Type B pancreatic cell (in vitro differentiated cells): ENCODE measurements at regions not wholly inside any gene's neighbourhood (a gene's known extent, or its start where the extent isn't known, plus 50 kb on each side); places are given as distances from the start of the nearest gene placed in this dataset.

Source experiments
- DNase-seq: peaks from one replicate; pipeline ENCODE4 v3.0.0; 2021; ENCODE audit warnings: mixed read lengths; ENCODE audit not compliant: unreplicated experiment; ENCODE audit errors: extremely low spot score
- H3K27ac Mint-ChIP-seq: 2 replicates; pipeline ENCODE4 v1.8.0; 2021; ENCODE audit warnings: mild to moderate bottlenecking, mixed read lengths
- H3K27me3 Mint-ChIP-seq: 2 replicates; pipeline ENCODE4 v1.8.0; 2021; ENCODE audit warnings: mixed read lengths
- H3K36me3 Mint-ChIP-seq: 2 replicates; pipeline ENCODE4 v1.8.0; 2021; ENCODE audit warnings: mixed read lengths
- H3K4me1 Mint-ChIP-seq: one replicate; pipeline ENCODE4 v1.8.0; 2021; ENCODE audit warnings: mixed read lengths; ENCODE audit not compliant: unreplicated experiment
- H3K4me3 Mint-ChIP-seq: 2 replicates; pipeline ENCODE4 v1.8.0; 2021; ENCODE audit warnings: mild to moderate bottlenecking, mixed read lengths
- H3K9me3 Mint-ChIP-seq: 2 replicates; pipeline ENCODE4 v1.8.0; 2021; ENCODE audit warnings: mixed read lengths
- TF ChIP-seq, protein P1 (sequence below): fragments of 200-600 bp; sonication (generic); conservative IDR thresholded peaks from 2 replicates; pipeline ENCODE4 v1.5.0; 2021; ENCODE audit warnings: antibody characterized with exemption, mild to moderate bottlenecking

DNA sequence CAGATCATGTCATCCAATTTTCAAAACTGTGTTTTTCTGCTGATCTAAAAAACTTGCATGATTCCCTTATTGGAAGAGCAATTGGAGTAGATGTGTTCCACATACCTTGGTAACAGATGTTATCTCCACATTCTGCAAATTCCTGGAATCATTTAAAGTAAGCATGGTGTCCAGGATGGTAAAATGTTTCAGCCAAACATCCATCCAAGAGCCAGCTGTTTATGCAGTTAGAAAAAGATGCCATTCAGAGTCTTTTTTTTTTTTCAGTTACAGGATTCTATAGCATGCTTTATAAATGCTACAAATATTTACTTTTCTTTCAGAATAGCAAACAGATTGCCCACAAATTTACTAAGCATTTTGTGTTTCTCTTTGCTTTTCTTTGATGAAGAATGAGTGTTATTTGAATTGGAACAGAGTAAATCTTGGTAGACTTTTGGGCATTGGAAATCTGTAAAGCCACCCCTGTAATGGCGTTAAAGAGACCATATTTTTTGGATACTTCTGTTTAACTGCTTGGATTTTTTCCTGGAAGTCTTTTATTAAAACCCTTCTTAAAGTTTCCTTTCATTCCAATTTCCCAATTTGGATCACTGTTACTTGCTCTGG lies 149.8 kb downstream of the GNAT3 start:
- no peak for DNase-seq
- Mint-ChIP-seq H3K4me3 (no peak overlapping the region), H3K4me1 (no peaks in the 10 kb centered on the region), H3K9me3 (no peaks in the 10 kb centered on the region), H3K36me3 (no peaks in the 10 kb centered on the region), H3K27ac (no peak overlapping the region), H3K27me3 (no peaks in the 10 kb centered on the region)
- TF ChIP-seq, protein P1, sequence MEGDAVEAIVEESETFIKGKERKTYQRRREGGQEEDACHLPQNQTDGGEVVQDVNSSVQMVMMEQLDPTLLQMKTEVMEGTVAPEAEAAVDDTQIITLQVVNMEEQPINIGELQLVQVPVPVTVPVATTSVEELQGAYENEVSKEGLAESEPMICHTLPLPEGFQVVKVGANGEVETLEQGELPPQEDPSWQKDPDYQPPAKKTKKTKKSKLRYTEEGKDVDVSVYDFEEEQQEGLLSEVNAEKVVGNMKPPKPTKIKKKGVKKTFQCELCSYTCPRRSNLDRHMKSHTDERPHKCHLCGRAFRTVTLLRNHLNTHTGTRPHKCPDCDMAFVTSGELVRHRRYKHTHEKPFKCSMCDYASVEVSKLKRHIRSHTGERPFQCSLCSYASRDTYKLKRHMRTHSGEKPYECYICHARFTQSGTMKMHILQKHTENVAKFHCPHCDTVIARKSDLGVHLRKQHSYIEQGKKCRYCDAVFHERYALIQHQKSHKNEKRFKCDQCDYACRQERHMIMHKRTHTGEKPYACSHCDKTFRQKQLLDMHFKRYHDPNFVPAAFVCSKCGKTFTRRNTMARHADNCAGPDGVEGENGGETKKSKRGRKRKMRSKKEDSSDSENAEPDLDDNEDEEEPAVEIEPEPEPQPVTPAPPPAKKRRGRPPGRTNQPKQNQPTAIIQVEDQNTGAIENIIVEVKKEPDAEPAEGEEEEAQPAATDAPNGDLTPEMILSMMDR = no peak

DNA sequence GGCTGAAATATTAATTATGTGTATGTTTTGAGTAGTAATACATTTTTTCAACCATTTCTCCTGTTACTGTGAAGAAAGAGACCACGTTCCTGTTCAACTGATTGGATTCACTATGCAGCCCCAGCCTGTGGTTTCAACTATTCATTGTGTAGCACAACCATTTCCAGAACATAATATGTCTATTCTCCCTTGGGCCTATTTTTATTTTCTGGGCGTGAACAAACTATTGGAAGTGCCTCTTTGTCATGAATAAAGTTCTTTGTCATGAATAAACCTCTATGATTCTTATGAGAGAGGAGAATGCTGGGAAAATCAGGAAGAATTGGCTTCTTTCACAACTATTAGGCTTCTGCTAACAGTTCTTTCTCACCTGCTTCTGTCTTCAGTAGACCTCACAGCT lies 152.4 kb downstream of the GNAT3 start:
- H3K27ac Mint-ChIP-seq = no peak overlapping the region
- DNase-seq = no peak
- H3K27me3 Mint-ChIP-seq = no peaks in the 10 kb centered on the region
- no peaks in the 10 kb centered on the region for H3K4me1 Mint-ChIP-seq
- TF ChIP-seq, protein P1 = no peak
- H3K4me3 Mint-ChIP-seq = no peak overlapping the region
- H3K36me3 Mint-ChIP-seq = no peaks in the 10 kb centered on the region
- no peaks in the 10 kb centered on the region for H3K9me3 Mint-ChIP-seq

DNA sequence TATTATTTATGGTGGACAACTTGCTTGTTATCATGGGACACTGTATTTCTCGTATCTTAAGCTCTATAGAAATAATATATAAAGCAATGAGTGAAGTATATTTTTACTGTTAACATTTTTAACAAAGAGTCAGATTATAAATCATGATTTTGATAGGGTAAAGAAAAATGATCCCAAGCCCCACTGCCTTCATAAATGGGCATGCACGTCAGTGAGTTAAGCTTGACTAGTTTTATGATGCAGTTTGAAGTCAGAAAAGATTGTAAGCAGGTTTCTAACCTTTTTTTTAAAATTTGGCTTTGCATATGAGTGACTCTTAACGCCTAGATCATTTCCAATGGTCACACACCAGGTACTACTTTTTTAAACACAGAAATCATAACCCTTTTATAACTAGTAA lies 152.8 kb downstream of the GNAT3 start:
- Mint-ChIP-seq H3K4me1 (no peaks in the 10 kb centered on the region), H3K36me3 (no peaks in the 10 kb centered on the region), H3K9me3 (no peaks in the 10 kb centered on the region), H3K4me3 (no peak overlapping the region), H3K27me3 (no peaks in the 10 kb centered on the region), H3K27ac (no peak overlapping the region)
- TF ChIP-seq, protein P1 = no peak
- DNase-seq = no peak

DNA sequence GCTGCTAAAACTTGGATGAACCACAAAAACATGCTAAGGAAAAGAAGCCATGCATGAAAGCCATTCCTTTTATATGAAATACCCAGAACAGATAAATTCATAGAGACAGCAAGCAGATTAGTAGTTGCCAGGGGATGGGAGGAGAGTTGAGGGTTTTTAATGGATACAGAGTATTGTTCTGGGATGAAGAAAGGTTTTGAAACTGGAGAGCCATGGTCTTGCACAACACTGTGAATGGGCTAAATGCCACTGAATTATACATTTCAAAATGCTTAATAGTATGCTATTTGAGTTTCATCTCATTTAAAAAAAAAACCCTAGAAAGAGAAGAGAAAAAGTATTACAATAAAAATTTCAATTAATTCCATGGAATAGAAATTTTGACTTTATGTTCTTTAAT lies 154.3 kb downstream of the GNAT3 start:
- no peak for DNase-seq
- no peaks in the 10 kb centered on the region for H3K4me1 Mint-ChIP-seq
- TF ChIP-seq, protein P1 = no peak
- H3K27ac Mint-ChIP-seq = no peak overlapping the region
- no peaks in the 10 kb centered on the region for H3K9me3 Mint-ChIP-seq
- H3K36me3 Mint-ChIP-seq = no peaks in the 10 kb centered on the region
- no peaks in the 10 kb centered on the region for H3K27me3 Mint-ChIP-seq
- H3K4me3 Mint-ChIP-seq = no peak overlapping the region

DNA sequence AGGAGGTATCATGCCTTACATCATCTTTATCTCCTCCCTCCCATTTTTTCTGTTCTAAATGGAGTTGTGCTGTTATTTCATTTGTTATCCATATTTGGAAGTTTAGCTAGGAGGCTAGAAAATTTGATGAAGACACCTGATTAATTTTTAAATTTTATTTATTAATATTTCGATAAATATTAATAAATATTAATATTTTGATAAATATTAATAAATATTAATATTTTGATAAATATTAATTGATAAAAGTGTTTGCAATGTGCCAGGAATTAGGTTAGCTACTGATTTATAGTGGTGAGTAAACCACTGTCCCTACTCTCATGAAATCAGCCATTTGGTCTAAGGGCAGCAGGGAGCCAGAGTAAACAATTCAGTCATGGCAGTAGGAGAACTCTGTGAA lies 161.4 kb downstream of the GNAT3 start:
- H3K27ac Mint-ChIP-seq = no peak overlapping the region
- no peaks in the 10 kb centered on the region for H3K36me3 Mint-ChIP-seq
- no peak for DNase-seq
- no peak overlapping the region for H3K4me3 Mint-ChIP-seq
- no peaks in the 10 kb centered on the region for H3K9me3 Mint-ChIP-seq
- H3K4me1 Mint-ChIP-seq = no peaks in the 10 kb centered on the region
- TF ChIP-seq, protein P1 = no peak
- no peaks in the 10 kb centered on the region for H3K27me3 Mint-ChIP-seq

DNA sequence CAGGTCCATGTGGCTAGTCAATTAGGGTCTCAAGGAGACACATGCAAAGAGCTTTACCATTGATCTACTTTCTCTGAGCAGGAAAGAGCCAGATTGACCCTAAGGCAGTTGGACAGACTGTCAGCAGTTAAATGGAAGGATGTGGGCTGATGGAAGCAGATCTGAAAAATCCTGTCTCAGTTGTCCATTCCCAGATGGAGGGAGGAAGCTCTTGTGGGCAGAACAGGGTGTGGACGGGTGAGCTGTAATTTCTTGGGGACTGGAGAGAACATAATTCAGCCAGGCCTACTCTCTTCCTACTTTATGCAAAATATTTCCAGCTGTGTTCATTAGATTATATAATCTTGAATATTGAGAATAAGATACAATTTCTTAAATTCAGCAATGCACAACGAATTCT lies 163.6 kb downstream of the GNAT3 start:
- TF ChIP-seq, protein P1 = no peak
- Mint-ChIP-seq H3K4me3 (no peak overlapping the region), H3K27ac (no peak overlapping the region), H3K4me1 (no peaks in the 10 kb centered on the region), H3K27me3 (no peaks in the 10 kb centered on the region), H3K9me3 (no peaks in the 10 kb centered on the region), H3K36me3 (no peaks in the 10 kb centered on the region)
- no peak for DNase-seq
